VCaP (cell line): ENCODE measurements at regions not wholly inside any gene's neighbourhood (a gene's known extent, or its start where the extent isn't known, plus 50 kb on each side); places are given as distances from the start of the nearest gene placed in this dataset.

Source experiments
- H3K27ac ChIP-seq: fragments of 450-650 bp; 2 replicates; pipeline ENCODE4 v1.5.1; 2017
- TF ChIP-seq, protein P1 (sequence below): fragments of 450-650 bp; conservative IDR thresholded peaks from 2 replicates; pipeline ENCODE4 v1.5.1; 2017; ENCODE audit warnings: mild to moderate bottlenecking, moderate library complexity

DNA sequence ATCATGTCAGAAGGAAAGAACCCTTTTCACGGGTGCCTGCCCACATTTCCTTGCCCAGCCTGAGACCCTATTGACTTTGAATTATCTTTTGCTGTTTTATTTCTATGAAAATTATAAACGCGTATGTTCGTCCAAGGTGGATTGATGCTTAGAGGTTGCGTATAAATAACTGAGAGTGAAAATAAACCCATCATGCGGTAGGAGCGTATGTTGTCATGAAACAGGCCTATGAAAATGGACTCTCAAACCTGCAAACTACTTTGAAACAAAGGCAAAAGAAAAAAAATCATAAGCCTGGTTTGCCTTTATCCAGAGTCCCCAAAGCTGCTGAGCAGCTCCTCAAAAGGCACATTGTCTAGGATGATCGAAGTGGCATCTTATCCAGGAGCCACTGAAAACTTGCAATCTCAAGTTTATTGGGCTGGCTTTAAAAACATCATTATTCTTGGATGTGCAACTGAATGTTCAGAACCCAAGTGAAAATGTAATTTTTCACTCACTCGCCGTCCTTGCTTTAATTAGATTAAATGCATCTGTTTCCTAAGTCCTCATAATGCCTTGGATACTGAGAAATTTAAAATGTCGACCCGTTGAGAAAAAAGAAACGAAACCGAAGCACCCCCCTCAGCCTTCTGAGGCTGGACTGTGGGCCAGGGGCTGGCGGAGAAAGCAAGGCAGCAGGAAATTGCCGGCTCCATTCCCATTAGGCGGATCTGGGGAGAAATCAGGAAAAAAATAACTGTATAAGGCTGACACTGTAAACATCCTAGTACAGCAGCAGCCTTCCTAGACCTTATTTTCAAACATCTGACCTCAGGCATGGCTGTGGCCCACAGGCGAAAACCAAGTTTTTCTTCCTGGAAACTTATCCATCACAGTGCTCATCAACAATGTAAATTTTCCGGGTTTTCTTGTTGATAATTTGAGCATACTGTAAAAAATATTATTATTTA, 82.9 kb upstream of the PPARA start:
- TF ChIP-seq, protein P1, sequence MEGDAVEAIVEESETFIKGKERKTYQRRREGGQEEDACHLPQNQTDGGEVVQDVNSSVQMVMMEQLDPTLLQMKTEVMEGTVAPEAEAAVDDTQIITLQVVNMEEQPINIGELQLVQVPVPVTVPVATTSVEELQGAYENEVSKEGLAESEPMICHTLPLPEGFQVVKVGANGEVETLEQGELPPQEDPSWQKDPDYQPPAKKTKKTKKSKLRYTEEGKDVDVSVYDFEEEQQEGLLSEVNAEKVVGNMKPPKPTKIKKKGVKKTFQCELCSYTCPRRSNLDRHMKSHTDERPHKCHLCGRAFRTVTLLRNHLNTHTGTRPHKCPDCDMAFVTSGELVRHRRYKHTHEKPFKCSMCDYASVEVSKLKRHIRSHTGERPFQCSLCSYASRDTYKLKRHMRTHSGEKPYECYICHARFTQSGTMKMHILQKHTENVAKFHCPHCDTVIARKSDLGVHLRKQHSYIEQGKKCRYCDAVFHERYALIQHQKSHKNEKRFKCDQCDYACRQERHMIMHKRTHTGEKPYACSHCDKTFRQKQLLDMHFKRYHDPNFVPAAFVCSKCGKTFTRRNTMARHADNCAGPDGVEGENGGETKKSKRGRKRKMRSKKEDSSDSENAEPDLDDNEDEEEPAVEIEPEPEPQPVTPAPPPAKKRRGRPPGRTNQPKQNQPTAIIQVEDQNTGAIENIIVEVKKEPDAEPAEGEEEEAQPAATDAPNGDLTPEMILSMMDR: no peak
- peak overlapping the region; percentile 93 for H3K27ac ChIP-seq

DNA sequence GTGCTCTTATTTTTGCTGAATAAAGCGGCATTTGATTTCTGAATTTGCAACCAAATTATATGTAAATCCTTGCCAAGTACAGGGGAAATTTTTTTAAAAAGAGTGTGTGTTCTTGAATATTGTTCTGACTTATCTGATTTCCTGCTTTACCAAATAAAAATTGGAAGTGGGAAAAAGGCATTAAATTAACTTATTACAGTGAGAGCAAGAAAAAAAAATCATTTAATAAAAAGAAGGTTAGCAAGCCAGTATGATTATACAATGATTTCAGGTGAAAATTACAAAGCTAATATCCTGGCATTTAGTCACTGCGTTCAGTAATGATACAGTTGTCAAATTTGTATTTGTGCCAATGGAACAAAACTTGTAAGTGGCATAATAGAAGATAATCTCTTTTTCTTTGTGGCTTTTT, 82.1 kb upstream of the PPARA start:
- H3K27ac ChIP-seq: peak overlapping the region; percentile 93

DNA sequence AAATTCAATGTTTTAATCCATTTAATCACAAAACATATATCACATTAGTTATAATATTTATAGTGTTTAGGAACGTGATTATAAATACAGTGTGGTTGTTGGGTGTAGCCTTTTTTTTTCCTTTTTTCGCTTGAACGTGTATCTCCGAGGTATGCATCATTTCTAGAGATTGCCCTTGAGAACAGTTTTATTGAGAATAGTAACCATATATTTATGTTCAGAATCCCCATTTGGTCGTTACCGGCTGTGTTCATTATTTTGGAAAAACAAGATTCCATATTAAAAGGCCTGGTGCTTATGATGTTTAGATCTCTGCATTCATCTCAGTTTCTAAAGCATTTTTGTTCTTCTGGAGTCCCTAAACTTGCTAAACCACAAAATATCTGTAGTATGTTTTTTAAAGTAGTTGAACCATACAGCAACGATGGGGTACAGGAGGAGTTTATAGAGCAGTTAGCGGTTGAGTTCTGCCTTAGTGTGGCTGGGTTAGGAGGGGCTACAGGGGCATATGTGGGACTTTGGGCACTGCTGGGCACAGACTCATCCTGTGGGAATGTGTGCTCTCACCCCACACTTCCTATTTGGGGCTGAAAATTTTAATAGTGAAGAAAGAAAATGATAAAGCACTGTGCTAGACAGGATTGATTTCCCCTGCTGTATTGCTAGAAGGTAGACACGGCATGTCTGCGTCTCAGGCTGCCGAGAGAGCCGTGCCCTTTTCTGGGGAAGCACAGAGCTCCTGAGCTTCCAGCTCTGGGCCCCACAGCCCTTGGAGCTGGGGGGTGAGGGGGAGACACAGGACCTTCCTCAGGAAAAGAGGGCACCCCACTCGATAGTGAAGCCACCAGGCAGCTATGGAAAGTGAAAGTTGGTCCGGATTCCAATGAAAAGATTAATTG, 81.5 kb upstream of the PPARA start:
- TF ChIP-seq, protein P1: no peak
- peak overlapping the region; percentile 93 for H3K27ac ChIP-seq

More for the DNA sequence above, 82.1 kb upstream of the PPARA start:
- TF ChIP-seq, protein P1: no peak

DNA sequence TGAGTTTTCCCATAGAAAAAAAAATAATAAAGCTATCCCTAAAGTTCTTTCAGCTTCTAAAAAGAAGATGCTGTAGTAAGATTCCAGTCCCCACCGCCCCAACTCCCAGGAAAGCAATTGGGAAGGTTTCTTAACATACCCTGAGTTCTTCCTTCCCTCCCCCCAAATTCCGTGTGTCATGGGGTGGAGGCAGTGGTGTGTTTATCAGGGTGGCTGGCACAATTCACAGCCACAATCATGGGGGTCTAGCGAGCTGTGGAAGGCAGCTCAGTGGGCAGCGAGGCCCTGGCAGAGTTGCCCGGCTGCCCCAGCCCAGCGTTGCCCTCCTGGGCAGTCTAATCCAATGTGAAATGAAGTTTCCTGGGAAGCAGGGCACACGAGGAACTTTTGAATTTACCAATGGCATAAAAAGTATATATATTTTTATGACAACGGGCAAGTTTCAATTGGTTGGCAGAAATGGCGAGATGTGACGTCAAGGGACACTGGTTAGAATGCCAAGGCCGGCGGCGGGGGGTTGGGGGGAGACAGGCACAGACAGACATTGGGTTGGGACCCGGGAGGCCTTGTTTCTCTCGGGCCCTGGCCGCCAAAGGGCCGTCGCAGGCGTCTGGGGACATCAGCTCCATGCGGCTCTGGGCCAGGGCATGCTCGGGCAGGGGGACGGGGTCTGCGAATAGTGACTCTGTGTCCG, 80.7 kb upstream of the PPARA start:
- TF ChIP-seq, protein P1: no peak
- peak overlapping the region; percentile 93 for H3K27ac ChIP-seq

DNA sequence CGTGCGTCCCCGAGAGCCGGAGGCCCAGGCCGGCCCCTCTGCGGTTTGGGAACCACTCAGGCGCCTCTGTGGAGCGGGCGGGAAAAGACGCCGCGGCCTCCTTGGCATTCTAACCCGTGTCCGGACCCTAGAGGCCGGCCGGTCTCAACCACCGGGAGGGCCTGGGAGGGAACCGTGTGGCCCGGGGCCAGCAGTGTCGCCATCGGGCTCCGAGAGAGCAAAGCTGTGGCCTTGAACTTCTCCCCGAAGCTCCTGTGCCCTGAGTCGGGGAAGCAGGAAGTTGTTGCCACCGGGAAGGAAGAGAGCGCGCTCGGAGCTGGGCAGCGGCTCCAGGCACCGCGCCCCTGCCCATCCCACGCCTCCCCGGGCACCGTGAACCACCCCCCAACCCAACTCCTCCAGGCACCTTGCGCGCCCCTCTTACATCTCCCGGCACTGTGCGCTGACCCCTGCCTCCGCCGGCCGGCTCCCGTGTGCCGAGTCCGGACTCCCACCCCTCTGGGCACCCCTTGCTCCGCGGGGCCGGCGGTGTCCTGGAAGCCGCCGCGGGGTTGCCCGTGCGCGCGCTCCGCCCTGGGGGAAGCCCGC, 80.0 kb upstream of the PPARA start:
- TF ChIP-seq, protein P1: no peak
- H3K27ac ChIP-seq: peak overlapping the region; percentile 93

DNA sequence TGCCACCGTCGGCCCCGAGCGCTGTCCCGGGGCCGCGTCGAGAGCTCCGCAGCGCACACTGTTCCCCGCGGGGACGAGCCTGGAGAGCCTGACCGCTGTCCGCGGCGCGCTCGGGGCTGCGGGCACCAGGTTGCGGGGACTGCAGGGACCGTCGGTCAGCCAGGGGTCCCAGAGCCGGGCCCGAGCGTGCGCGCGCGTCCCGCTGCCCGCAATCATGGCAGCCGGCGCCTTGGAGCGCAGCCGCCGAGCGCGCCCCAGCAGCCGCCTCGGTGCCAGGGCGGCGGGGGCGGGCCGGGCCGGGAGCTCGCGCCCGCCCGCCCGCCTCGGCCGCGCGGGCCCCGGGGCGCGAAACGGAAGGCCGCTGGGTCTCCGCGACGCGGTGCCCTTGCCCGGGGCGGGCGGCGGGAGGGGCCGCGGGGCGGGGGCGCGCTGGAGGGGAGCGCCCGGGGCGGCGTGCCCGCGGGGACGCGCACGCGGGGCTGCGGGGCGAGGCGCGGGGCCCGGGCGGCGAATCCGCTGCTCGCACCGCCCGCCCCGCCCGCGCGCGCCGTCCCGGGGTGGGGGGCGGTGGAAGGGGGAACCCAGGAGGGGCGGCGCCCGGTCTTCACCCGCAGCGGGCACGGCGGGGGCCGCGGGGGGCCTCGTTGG, 79.4 kb upstream of the PPARA start:
- H3K27ac ChIP-seq: peak overlapping the region; percentile 93

More for the DNA sequence above, 79.4 kb upstream of the PPARA start:
- TF ChIP-seq, protein P1: no peak
